T-helper 17 cell (primary cell): ENCODE measurements at regions not wholly inside any gene's neighbourhood (a gene's known extent, or its start where the extent isn't known, plus 50 kb on each side); places are given as distances from the start of the nearest gene placed in this dataset.
"Not testable (repeated sequence)": the region's sequence is repeated elsewhere in the genome, so short reads cannot be mapped to it uniquely, and the experiment has no call there.

ENCODE experiments used
- ATAC-seq: fragments of 150-1000 bp; cut with Tn5 transposase; 2 replicates; pipeline ENCODE4 v1.10.0; 2021; ENCODE audit warnings: mild to moderate bottlenecking, moderate library complexity
- DNase-seq, 3 donors: peaks; one replicate each; pipeline versions ENCODE4 v3.0.0 to v3.0.0-alpha.2; 2020 to 2021
- H3K9me3 ChIP-seq: one replicate; pipeline ENCODE4 v1.7.0; 2013; ENCODE audit warnings: low read length, mild to moderate bottlenecking; ENCODE audit not compliant: control insufficient read depth, poor library complexity, severe bottlenecking
- H3K27ac Mint-ChIP-seq: one replicate; pipeline ENCODE4 v1.8.0; 2022; ENCODE audit warnings: mild to moderate bottlenecking, moderate library complexity, mixed read lengths
- H3K27me3 Mint-ChIP-seq: one replicate; pipeline ENCODE4 v1.8.0; 2022; ENCODE audit warnings: mixed read lengths
- H3K36me3 Mint-ChIP-seq: one replicate; pipeline ENCODE4 v1.8.0; 2022; ENCODE audit warnings: low read depth, mixed read lengths
- H3K4me1 Mint-ChIP-seq: one replicate; pipeline ENCODE4 v1.8.0; 2022; ENCODE audit warnings: mild to moderate bottlenecking, mixed read lengths
- H3K4me3 Mint-ChIP-seq: one replicate; pipeline ENCODE4 v1.8.0; 2022; ENCODE audit warnings: mild to moderate bottlenecking, moderate library complexity, mixed read lengths

DNA sequence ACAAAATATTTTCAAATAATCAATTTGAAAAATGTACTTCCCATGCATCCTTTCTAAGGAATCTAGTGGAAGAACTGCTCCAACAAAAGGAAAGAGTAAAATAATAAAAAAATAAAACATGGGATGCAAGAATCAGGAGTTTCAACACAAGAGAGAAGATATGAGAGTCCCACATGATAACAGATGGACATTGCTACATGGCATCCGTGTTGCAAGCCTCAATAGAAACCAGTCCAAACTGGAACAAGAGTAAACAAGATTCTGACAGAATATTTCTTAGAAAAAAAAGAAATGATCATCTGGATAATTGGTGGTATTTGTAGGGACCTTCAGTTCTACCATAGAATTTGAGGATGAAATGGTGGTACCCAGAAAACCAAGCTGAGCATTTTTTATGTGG is 186.8 kb downstream of the FRK start:
- H3K4me1 Mint-ChIP-seq: no peaks in the 10 kb centered on the region
- no peak overlapping the region for H3K4me3 Mint-ChIP-seq

DNA sequence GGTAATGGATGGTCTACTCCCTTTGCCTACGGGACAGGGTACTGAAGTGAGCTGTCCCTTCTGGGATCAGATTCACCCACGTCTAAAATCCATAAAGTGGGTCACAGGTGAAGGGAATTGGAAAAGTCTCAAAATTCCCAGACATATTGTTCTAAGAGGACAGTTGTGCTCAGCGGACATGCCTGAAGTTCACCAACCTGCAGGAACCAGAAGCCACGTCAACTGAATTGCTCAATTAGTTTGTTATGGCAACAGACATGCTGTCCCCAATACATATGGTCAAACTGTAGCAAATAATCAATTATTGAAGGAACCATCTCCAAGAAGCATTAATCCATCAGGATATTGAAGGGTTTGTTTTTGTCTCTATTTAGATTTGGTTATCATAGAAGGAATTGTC is 190.2 kb downstream of the FRK start:
- ATAC-seq (no peak), DNase-seq (no peak)
- H3K27ac Mint-ChIP-seq: no peak overlapping the region
- H3K27me3 Mint-ChIP-seq: peaks cover 17% of the 10 kb centered on the region
- no peaks in the 10 kb centered on the region for H3K9me3 ChIP-seq
- no peaks in the 10 kb centered on the region for H3K36me3 Mint-ChIP-seq
- no peak overlapping the region for H3K4me3 Mint-ChIP-seq
- H3K4me1 Mint-ChIP-seq: no peaks in the 10 kb centered on the region

More for the DNA sequence above, 186.8 kb downstream of the FRK start:
- ATAC-seq (no peak), DNase-seq (no peak)
- no peaks in the 10 kb centered on the region for H3K9me3 ChIP-seq
- H3K27ac Mint-ChIP-seq: no peak overlapping the region
- peaks cover 18% of the 10 kb centered on the region for H3K27me3 Mint-ChIP-seq
- H3K36me3 Mint-ChIP-seq: no peaks in the 10 kb centered on the region

DNA sequence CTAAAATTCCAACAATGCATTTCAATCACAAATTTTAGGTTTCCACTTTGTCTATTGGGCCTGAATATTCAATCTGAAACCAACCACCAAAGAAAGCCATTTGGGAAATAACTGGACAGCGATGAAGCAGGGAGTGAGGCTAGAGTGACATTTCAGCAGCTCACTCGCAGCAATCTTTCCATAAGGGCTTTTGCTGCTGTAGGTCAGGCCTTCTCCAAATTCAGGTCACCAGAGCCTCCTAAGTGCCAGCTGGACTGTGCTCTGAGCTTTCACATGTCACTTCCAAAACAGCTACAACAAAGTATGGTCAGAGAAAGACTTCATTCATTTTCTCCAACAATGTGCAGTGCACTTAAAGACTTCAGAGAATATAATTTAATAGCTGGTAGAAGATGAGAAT is 194.8 kb downstream of the FRK start:
- no peaks in the 10 kb centered on the region for H3K4me1 Mint-ChIP-seq
- peaks cover 17% of the 10 kb centered on the region for H3K27me3 Mint-ChIP-seq
- no peak overlapping the region for H3K27ac Mint-ChIP-seq
- no peak overlapping the region for H3K4me3 Mint-ChIP-seq
- no peak for DNase-seq
- no peaks in the 10 kb centered on the region for H3K36me3 Mint-ChIP-seq
- no peaks in the 10 kb centered on the region for H3K9me3 ChIP-seq
- no peak for ATAC-seq

DNA sequence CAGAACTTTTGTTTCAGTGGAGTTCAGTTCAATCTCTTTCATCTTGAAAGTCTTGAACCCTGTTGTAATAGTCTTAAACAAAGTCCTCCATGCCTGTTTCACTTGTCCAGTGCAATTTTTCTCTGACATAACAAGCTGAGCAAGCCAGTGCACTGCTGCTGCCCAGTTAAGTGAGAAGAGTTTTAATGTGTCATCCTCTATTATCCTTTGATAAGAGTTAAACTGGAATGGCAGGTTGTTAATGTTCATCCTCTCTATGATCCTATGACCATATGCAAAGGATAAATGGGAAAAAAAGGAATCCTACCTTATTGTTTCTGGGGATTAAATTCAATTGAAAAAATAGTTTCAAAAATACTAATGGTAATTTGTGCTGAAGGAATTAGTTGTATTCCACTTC is 197.5 kb downstream of the FRK start:
- H3K36me3 Mint-ChIP-seq: no peaks in the 10 kb centered on the region
- no peaks in the 10 kb centered on the region for H3K9me3 ChIP-seq
- H3K27me3 Mint-ChIP-seq: peaks cover 2% of the 10 kb centered on the region
- DNase-seq (no peak), ATAC-seq (no peak)
- H3K4me3 Mint-ChIP-seq: no peak overlapping the region
- H3K4me1 Mint-ChIP-seq: no peaks in the 10 kb centered on the region
- no peak overlapping the region for H3K27ac Mint-ChIP-seq

DNA sequence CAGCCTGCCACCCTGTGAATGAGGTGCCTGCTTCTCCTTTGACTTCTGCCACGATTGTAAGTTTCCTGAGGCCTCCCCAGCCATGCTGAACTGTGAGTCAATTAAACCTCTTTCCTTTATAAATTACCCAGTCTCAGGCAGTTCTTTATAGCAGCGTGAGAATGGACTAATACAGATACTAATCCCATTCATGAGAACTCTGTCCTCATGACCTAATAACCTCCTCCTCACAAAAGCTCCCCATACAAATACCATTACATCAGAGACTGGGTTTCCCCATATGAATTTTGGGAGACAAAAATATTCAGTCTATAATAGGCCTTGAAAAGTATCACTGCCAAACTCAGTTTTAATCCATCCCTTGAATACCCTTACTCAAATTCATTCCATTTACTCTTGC is 199.0 kb downstream of the FRK start:
- not testable (repeated sequence) for H3K27me3 Mint-ChIP-seq, H3K27ac Mint-ChIP-seq, H3K36me3 Mint-ChIP-seq, H3K4me3 Mint-ChIP-seq, ATAC-seq, H3K4me1 Mint-ChIP-seq, H3K9me3 ChIP-seq, DNase-seq

DNA sequence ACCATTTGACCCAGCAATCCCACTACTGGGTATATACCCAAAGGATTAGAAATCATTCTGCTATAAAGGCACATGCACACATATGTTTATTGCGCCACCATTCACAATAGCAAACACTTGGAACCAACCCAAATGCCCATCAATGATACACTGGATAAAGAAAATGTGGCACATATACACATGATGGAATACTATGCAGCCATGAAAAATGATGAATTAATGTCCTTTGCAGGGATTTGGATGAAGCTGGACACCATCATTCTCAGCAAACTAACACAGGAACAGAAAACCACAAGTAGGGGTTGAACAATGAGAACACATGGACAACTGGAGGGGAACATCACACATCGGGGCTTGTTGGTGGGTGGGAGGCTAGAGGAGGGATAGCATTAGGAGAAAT is 201.1 kb downstream of the FRK start:
- ATAC-seq, H3K9me3 ChIP-seq, DNase-seq, H3K27me3 Mint-ChIP-seq, H3K4me3 Mint-ChIP-seq, H3K4me1 Mint-ChIP-seq, H3K36me3 Mint-ChIP-seq, H3K27ac Mint-ChIP-seq: not testable (repeated sequence)

DNA sequence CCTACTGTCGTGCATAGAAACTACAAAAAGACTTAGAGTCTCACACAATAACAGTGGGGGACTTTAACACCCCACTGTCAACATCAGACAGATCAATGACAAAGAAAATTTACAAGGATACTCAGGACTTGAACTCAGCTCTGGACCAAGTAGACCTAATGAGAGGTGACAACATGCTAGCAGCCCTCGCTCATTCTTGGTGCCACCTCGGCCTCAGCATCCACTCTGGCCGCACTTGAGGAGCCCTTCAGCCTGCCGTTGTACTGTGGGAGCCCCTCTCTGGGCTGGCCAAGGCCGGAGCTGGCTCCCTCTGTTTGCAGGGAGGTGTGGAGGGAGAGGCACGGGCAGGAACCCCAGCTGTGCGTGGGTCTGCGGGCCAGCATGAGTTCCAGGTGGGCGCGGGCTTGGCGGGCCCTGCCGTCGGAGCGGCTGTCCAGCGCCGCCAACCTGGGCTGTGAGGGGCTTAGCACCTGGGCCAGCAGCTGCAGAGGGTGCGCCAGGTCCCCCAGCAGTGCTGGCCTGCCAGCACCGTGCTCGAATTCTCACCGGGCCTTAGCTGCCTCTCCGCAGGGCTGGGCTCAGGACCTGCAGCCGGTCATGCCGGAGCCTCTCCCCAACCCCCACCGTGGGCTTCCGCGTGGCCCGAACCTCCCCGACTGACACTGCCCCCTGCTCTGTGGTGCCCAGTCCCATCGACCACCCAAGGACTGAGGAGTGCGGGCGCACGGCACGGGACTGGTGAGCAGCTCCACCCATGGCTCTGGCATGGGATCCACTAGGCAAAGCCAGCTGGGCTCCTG is 205.6 kb downstream of the FRK start:
- H3K9me3 ChIP-seq: no peaks in the 10 kb centered on the region
- Mint-ChIP-seq H3K4me3 (no peak overlapping the region), H3K27ac (no peak overlapping the region), H3K27me3 (no peaks in the 10 kb centered on the region), H3K36me3 (no peaks in the 10 kb centered on the region), H3K4me1 (no peaks in the 10 kb centered on the region)
- DNase-seq (no peak), ATAC-seq (no peak)

DNA sequence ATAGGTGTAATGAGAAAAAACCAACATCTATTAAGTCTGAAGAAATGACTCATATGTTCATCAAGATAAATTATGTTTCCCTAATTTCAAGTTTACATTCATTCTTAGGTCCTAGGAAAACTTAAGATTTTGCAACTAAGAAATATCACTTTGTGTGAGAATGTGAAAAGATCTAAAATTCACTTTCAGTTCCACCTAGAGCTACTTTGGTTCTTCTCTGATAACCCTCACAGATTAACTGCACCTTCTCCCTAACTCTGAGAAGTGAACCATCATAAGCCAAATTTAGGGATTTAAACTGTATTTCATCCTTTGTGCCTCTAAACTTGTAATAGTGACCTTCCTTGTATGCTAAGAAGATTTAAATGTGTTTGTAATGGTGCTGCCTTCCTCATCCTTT is 213.0 kb downstream of the FRK start:
- Mint-ChIP-seq H3K27ac (no peak overlapping the region), H3K27me3 (no peaks in the 10 kb centered on the region), H3K4me1 (no peaks in the 10 kb centered on the region), H3K36me3 (no peaks in the 10 kb centered on the region), H3K4me3 (no peak overlapping the region)
- DNase-seq (no peak), ATAC-seq (no peak)
- H3K9me3 ChIP-seq: no peaks in the 10 kb centered on the region

DNA sequence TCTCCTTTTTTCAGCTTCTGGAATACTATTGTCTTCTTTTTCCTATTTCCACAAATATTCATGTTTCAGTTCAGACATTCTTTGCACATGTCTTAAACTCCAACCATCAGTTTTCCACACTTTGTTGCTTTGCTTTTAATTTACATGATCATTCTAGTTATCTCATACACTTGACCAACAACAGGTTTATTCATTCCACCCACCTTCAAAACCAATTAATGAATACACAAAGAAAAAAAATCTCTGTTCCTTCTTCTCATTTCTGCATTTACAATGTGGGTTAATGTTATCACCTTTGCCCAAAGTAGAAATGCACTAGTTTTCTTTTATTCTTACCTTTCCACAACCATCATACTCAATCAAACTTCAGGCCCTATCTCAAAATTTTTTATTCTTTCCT is 216.7 kb downstream of the FRK start:
- DNase-seq (no peak), ATAC-seq (no peak)
- H3K4me3 Mint-ChIP-seq: no peak overlapping the region
- H3K9me3 ChIP-seq: no peaks in the 10 kb centered on the region
- H3K27ac Mint-ChIP-seq: no peak overlapping the region
- H3K4me1 Mint-ChIP-seq: no peaks in the 10 kb centered on the region
- H3K27me3 Mint-ChIP-seq: no peaks in the 10 kb centered on the region
- no peaks in the 10 kb centered on the region for H3K36me3 Mint-ChIP-seq

DNA sequence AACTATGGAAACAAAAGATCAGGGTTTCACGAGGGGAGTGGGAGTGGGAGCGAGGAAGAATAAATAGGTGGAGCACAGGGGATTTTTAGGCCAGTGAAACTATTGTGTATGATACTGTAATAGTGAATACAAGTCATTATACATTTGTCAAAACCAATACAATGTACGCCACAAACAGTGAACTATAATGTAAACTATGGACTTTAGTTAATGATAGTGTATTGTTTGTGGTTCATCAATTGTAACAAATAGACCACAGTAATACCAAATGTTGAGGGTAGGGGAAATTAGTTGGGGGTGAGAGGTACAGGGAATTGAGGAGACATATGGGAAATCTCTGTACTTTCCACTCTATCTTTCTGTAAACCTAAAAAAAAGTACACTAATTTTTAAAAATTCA is 218.4 kb downstream of the FRK start:
- ATAC-seq (no peak), DNase-seq (no peak)
- H3K4me3 Mint-ChIP-seq: no peak overlapping the region
- no peaks in the 10 kb centered on the region for H3K4me1 Mint-ChIP-seq
- H3K27me3 Mint-ChIP-seq: no peaks in the 10 kb centered on the region
- H3K9me3 ChIP-seq: no peaks in the 10 kb centered on the region
- no peak overlapping the region for H3K27ac Mint-ChIP-seq
- H3K36me3 Mint-ChIP-seq: no peaks in the 10 kb centered on the region

DNA sequence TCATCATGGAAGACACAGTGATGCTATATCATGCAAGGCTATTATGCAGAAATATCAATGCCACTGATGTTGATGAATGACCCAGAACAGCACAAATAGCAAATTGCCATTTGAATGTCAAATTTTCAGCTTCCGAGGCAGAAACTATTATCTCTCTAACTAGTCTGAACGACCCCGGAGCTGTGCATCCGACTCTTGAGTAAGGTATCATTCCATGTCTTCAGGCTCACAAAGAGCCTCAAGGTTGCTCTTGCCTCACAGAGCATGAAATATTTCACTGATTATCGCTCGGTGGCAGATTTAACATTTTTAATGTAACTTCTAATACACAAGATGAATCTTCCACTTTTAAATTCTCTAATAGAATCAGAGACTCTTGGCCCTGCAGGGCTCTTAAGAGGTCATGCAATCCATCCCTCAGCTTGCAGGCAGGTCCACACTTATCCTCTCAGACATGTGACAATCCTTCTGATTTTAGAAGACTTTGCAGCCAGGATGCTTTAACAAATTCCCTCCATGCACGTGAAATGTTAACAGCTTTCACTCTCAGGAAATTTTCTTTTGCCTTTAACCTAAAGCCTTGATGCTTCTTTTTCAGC is 221.0 kb downstream of the FRK start:
- no peaks in the 10 kb centered on the region for H3K36me3 Mint-ChIP-seq
- no peaks in the 10 kb centered on the region for H3K27me3 Mint-ChIP-seq
- no peaks in the 10 kb centered on the region for H3K4me1 Mint-ChIP-seq
- DNase-seq (no peak), ATAC-seq (no peak)
- H3K9me3 ChIP-seq: no peaks in the 10 kb centered on the region
- no peak overlapping the region for H3K27ac Mint-ChIP-seq
- no peak overlapping the region for H3K4me3 Mint-ChIP-seq

DNA sequence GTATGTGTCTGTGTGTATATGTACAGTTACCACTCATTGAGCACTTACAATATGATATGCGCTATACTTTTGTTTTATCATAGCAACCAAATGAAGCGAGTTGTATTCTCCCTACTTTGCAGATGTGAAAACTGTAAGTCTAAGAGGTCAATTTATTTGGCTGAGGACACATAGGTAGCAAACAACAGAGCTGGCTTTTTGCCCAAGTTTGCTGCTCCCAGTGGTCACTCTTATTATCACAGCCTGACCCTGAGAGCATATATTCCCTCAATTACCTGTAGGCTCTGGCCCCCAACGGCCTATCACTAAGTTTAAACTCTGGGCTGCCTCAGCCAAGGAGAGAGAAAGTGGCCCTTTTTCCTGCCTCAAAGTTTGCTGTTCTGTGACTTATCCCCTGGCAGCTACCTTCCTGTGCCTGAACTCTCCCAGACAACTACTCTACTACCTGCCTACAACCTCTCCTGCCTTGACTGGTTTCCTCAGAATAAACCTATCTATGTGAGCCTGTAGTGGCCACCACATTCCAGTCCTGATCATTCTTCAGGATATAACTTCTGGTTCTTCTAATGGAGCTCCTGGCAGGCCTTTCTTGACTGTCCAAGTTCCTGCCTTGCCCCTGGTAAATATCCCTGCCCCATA is 221.8 kb downstream of the FRK start:
- H3K36me3 Mint-ChIP-seq: no peaks in the 10 kb centered on the region
- no peaks in the 10 kb centered on the region for H3K27me3 Mint-ChIP-seq
- no peak for ATAC-seq
- no peak overlapping the region for H3K4me3 Mint-ChIP-seq
- H3K4me1 Mint-ChIP-seq: no peaks in the 10 kb centered on the region
- no peak for DNase-seq
- H3K27ac Mint-ChIP-seq: no peak overlapping the region
- H3K9me3 ChIP-seq: no peaks in the 10 kb centered on the region

DNA sequence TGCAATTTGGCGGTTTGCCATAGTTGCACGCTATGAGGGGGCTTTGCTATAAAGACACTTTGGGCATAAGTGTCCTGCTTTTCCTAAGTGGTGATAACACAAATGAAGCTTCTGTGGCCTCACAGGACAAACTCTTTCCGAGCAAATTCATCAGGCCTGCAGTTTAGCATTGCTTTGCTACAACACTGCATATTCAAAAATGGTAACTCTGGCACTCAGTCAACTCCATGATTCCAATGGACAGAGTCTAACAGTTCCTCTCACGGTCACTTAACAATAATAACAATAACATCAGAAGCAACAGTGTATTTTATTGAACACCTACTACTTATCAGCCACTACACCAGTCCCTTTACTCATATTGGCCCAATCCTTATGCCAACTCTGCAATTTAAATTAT is 222.5 kb downstream of the FRK start:
- Mint-ChIP-seq H3K4me1 (no peaks in the 10 kb centered on the region), H3K27me3 (no peaks in the 10 kb centered on the region), H3K36me3 (no peaks in the 10 kb centered on the region), H3K27ac (no peak overlapping the region), H3K4me3 (no peak overlapping the region)
- H3K9me3 ChIP-seq: no peaks in the 10 kb centered on the region
- ATAC-seq: no peak
- DNase-seq: no peak

DNA sequence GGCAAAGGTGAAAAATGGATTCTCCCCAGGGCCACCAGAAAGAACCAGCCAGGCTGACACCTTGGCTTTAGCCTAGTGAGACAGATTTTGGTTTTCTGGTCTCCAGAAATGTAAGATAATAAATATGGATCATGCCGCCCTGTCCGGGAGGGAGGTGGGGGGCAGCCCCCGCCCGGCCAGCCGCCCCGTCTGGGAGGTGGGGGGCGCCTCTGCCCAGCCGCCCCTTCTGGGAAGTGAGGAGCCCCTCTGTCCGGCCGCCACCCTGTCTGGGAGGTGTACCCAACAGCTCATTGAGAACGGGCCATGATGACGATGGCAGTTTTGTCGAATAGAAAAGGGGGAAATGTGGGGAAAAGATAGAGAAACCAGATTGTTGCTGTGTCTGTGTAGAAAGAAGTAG is 224.3 kb downstream of the FRK start:
- not testable (repeated sequence) for H3K9me3 ChIP-seq, DNase-seq, H3K4me1 Mint-ChIP-seq, H3K4me3 Mint-ChIP-seq, ATAC-seq, H3K27ac Mint-ChIP-seq, H3K36me3 Mint-ChIP-seq, H3K27me3 Mint-ChIP-seq
